KMS-11 (cell line): ENCODE measurements at regions not wholly inside any gene's neighbourhood (a gene's known extent, or its start where the extent isn't known, plus 50 kb on each side); places are given as distances from the start of the nearest gene placed in this dataset.
"Not testable (repeated sequence)": the region's sequence is repeated elsewhere in the genome, so short reads cannot be mapped to it uniquely, and the experiment has no call there.

ENCODE experiments used
- H2AFZ ChIP-seq: fragments of 200-600 bp; sonication (generic); 2 replicates; pipeline ENCODE4 v1.6.1; 2016; ENCODE audit warnings: antibody characterized with exemption, mixed run types, low read depth
- H3K27ac ChIP-seq: fragments of 200-600 bp; sonication (generic); 2 replicates; pipeline ENCODE4 v1.6.1; 2016; ENCODE audit warnings: mild to moderate bottlenecking, mixed run types
- H3K27me3 ChIP-seq: fragments of 200-600 bp; sonication (generic); 2 replicates; pipeline ENCODE4 v1.6.1; 2017; ENCODE audit warnings: mild to moderate bottlenecking, low read depth, mixed run types, moderate library complexity; ENCODE audit not compliant: insufficient read depth
- H3K36me3 ChIP-seq: fragments of 200-600 bp; sonication (generic); 2 replicates; pipeline ENCODE4 v1.6.1; 2017; ENCODE audit warnings: mild to moderate bottlenecking, mixed run types; ENCODE audit not compliant: insufficient read depth
- H3K4me1 ChIP-seq: fragments of 200-600 bp; sonication (generic); 2 replicates; pipeline ENCODE4 v1.6.1; 2016; ENCODE audit warnings: mild to moderate bottlenecking, low read depth, mixed run types; ENCODE audit not compliant: poor library complexity, severe bottlenecking
- H3K4me2 ChIP-seq: fragments of 200-600 bp; sonication (generic); 2 replicates; pipeline ENCODE4 v1.7.0; 2016; ENCODE audit warnings: mild to moderate bottlenecking, mixed run types
- H3K4me3 ChIP-seq: fragments of 200-600 bp; sonication (generic); IDR thresholded peaks from 2 replicates; pipeline ENCODE4 v1.6.1; 2017; ENCODE audit warnings: low read depth, low read length, mixed read lengths; ENCODE audit not compliant: insufficient read depth
- H3K79me2 ChIP-seq: fragments of 200-600 bp; sonication (generic); 2 replicates; pipeline ENCODE4 v1.6.1; 2016; ENCODE audit warnings: low read depth, mixed run types; ENCODE audit not compliant: insufficient read depth
- H3K9ac ChIP-seq: fragments of 200-600 bp; sonication (generic); 2 replicates; pipeline ENCODE4 v1.6.1; 2016; ENCODE audit warnings: mild to moderate bottlenecking, mixed run types
- H4K20me1 ChIP-seq: fragments of 200-600 bp; sonication (generic); 2 replicates; pipeline ENCODE4 v1.6.1; 2016; ENCODE audit warnings: mild to moderate bottlenecking, mixed run types; ENCODE audit not compliant: insufficient read depth
- TF ChIP-seq, protein P1 (sequence below): fragments of 200-600 bp; sonication (generic); conservative IDR thresholded peaks from 2 replicates; pipeline ENCODE4 v1.6.1; 2017; ENCODE audit warnings: low read depth, mild to moderate bottlenecking, antibody characterized with exemption, low read length, moderate library complexity, mixed read lengths

- no peak overlapping the region for H3K27ac ChIP-seq
- no peaks in the 10 kb centered on the region for H3K79me2 ChIP-seq
- H3K27me3 ChIP-seq = no peaks in the 10 kb centered on the region
- no peaks in the 10 kb centered on the region for H3K36me3 ChIP-seq
- no peak overlapping the region for H3K9ac ChIP-seq
- H4K20me1 ChIP-seq = no peaks in the 10 kb centered on the region
- no peak overlapping the region for H3K4me3 ChIP-seq
- no peak overlapping the region for H2AFZ ChIP-seq
- H3K4me1 ChIP-seq = no peaks in the 10 kb centered on the region
- no peak overlapping the region for H3K4me2 ChIP-seq
- TF ChIP-seq, protein P1, sequence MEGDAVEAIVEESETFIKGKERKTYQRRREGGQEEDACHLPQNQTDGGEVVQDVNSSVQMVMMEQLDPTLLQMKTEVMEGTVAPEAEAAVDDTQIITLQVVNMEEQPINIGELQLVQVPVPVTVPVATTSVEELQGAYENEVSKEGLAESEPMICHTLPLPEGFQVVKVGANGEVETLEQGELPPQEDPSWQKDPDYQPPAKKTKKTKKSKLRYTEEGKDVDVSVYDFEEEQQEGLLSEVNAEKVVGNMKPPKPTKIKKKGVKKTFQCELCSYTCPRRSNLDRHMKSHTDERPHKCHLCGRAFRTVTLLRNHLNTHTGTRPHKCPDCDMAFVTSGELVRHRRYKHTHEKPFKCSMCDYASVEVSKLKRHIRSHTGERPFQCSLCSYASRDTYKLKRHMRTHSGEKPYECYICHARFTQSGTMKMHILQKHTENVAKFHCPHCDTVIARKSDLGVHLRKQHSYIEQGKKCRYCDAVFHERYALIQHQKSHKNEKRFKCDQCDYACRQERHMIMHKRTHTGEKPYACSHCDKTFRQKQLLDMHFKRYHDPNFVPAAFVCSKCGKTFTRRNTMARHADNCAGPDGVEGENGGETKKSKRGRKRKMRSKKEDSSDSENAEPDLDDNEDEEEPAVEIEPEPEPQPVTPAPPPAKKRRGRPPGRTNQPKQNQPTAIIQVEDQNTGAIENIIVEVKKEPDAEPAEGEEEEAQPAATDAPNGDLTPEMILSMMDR = no peak
These were observed 81.4 kb downstream of the NENF start for GRCh38 chr1:212514056-212514614.

DNA sequence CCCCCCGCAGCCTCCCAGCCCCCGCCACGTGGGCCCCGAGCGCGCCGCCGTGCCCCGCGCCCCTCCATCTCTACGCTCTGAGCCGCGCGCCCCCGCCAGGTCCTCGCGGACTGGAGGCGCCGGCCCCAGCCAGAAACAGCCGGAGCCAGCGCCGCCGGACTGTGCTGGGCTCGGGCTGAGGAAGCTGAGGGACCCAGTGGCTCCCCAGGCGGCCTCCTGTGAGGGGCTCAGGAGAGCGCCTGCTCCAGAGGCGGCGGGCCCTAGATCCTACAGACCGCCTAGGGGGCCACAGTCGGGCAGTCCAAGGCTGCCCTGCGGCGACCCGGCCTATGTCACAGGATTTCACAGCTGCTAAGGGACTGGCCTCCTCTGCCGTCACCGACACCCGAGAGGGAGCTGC is 82.1 kb downstream of the NENF start:
- no peaks in the 10 kb centered on the region for H4K20me1 ChIP-seq
- H3K9ac ChIP-seq = no peak overlapping the region
- H3K4me2 ChIP-seq = no peak overlapping the region
- TF ChIP-seq, protein P1 = no peak
- no peak overlapping the region for H3K27ac ChIP-seq
- no peaks in the 10 kb centered on the region for H3K79me2 ChIP-seq
- H3K27me3 ChIP-seq = no peaks in the 10 kb centered on the region
- no peak overlapping the region for H3K4me3 ChIP-seq
- no peak overlapping the region for H2AFZ ChIP-seq
- no peaks in the 10 kb centered on the region for H3K36me3 ChIP-seq
- H3K4me1 ChIP-seq = no peaks in the 10 kb centered on the region

- H3K9ac ChIP-seq = no peak overlapping the region
- no peak overlapping the region for H3K4me2 ChIP-seq
- H3K4me3 ChIP-seq = no peak overlapping the region
- TF ChIP-seq, protein P1 = no peak
- H3K27me3 ChIP-seq = no peaks in the 10 kb centered on the region
- no peaks in the 10 kb centered on the region for H3K4me1 ChIP-seq
- no peaks in the 10 kb centered on the region for H3K79me2 ChIP-seq
- no peaks in the 10 kb centered on the region for H3K36me3 ChIP-seq
- no peaks in the 10 kb centered on the region for H4K20me1 ChIP-seq
- H3K27ac ChIP-seq = no peak overlapping the region
- no peak overlapping the region for H2AFZ ChIP-seq
These were observed 82.6 kb downstream of the NENF start for GRCh38 chr1:212515329-212515760.

- H3K9ac ChIP-seq, H2AFZ ChIP-seq, H3K36me3 ChIP-seq, H3K4me3 ChIP-seq, H4K20me1 ChIP-seq, H3K79me2 ChIP-seq, H3K4me2 ChIP-seq, H3K4me1 ChIP-seq, H3K27ac ChIP-seq, H3K27me3 ChIP-seq: not testable (repeated sequence)
These were observed 83.3 kb downstream of the NENF start for GRCh38 chr1:212516012-212516411.

DNA sequence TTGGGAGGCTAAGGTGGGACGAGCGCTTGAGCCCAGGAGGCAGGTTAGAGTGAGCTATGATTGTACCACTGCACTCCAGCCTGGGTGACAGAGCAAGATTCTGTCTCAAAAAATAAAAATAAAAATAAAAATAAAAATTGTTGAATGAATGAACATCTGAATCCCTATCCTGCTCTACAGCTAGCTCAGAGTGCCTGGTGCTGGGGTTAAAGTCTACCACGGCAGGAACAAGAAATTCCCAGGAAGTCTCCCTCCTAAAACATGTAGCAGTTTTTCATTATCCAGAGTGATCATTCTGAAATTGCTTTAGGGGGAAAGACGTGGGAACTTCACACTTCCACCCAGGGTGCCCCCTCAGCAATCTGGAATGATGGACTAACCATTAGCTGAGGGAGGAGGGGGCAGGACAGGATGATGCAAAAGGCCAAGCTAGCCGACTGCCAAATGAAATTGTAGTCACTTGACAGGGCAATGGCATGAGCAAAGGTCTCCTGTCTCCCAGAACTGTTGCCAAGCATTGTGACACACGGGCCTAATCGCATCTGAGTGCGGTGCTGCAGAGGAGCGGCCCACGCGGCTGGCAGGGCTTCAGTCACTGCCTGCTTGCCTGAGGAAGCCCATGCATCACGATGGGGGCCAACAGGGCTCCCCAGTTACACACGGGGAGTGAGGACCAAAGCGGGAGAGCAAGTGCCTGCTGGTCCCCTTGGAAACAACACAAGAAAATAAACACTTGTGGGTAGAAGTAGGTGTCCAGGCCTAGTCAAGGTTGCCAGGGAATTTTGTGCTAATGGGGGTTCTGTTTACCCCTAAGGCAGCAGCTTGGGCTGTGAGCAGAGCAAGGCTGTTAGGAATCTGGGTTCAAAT is 85.7 kb downstream of the NENF start:
- Histone ChIP-seq H2AFZ (no peak overlapping the region), H3K27me3 (no peaks in the 10 kb centered on the region)

More for the DNA sequence above, 85.7 kb downstream of the NENF start:
- H3K4me2 ChIP-seq = no peak overlapping the region
- TF ChIP-seq, protein P1 = no peak
- H3K79me2 ChIP-seq = no peaks in the 10 kb centered on the region
- no peak overlapping the region for H3K9ac ChIP-seq
- H3K4me3 ChIP-seq = no peak overlapping the region
- no peaks in the 10 kb centered on the region for H4K20me1 ChIP-seq
- no peaks in the 10 kb centered on the region for H3K36me3 ChIP-seq
- H3K4me1 ChIP-seq = no peaks in the 10 kb centered on the region
- H3K27ac ChIP-seq = no peak overlapping the region
